BE2C (cell line): ENCODE measurements at regions not wholly inside any gene's neighbourhood (a gene's known extent, or its start where the extent isn't known, plus 50 kb on each side); places are given as distances from the start of the nearest gene placed in this dataset.

Source experiments
- DNase-seq: peaks from one replicate; pipeline ENCODE4 v3.0.0-alpha.2; 2020
- H3K27me3 ChIP-seq: fragments of 250-450 bp; sonication (Bioruptor Pico); 2 replicates; pipeline ENCODE4 v1.5.1; 2020; ENCODE audit warnings: mild to moderate bottlenecking
- H3K36me3 ChIP-seq: fragments of 250-450 bp; sonication (Bioruptor Pico); 2 replicates; pipeline ENCODE4 v1.5.1; 2020; ENCODE audit warnings: mild to moderate bottlenecking
- H3K4me1 ChIP-seq: fragments of 250-450 bp; sonication (Bioruptor Pico); 2 replicates; pipeline ENCODE4 v1.5.1; 2020
- H3K4me3 ChIP-seq: 2 replicates; pipeline ENCODE4 v1.5.1; 2011; ENCODE audit warnings: low read depth, low read length
- H3K9me3 ChIP-seq: fragments of 250-450 bp; sonication (Bioruptor Pico); 2 replicates; pipeline ENCODE4 v1.5.1; 2020
- CTCF ChIP-seq: IDR thresholded peaks from 2 replicates; pipeline ENCODE4 v1.5.1; 2012; ENCODE audit warnings: mild to moderate bottlenecking, low read depth, low read length

DNA sequence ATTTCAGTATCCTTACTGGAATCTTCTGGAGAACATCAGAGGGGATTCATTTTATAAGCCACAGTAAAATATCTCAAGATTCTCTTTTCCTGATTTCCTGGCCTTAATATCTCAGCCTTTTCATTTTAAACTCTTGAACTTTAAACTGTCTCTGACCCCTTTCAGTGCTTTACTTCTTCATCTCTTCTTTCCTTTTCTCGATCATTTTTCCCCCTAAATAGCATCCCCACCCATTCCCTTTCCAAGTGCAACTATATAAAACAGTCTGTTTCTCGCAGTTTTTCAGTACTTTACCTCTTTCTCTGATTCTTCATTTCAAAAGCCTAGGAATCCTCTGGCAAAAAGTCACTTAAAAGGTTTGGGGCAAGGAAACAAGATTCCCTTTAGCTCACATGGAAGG lies 80.5 kb downstream of the PALM2AKAP2 start:
- no peaks in the 10 kb centered on the region for H3K27me3 ChIP-seq
- H3K4me3 ChIP-seq, result no peak overlapping the region
- no peak for DNase-seq
- no peak for TF ChIP-seq CTCF
- H3K9me3 ChIP-seq, result no peaks in the 10 kb centered on the region
- H3K36me3 ChIP-seq, result no peaks in the 10 kb centered on the region
- no peaks in the 10 kb centered on the region for H3K4me1 ChIP-seq

DNA sequence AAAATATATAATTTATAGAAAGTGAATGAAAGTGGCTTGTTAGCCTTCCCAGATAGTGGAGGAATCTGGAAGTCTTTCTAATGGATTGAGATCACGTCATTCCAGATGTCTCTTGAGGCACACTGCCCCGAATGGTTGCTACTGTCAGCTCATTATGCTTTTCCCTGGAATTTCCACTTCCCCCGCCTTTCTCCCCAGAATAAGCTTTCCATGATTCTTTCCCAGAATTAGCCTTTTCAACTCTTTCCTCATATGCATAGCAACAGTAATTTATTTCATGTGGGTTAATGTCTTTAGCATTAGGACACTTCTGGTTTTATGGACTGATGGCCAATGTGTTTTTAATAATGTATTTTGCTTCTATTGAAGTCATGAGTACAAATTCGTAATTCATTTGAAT lies 81.5 kb downstream of the PALM2AKAP2 start:
- Histone ChIP-seq H3K36me3 (no peaks in the 10 kb centered on the region), H3K4me1 (no peaks in the 10 kb centered on the region), H3K27me3 (no peaks in the 10 kb centered on the region), H3K9me3 (no peaks in the 10 kb centered on the region), H3K4me3 (no peak overlapping the region)
- no peak for TF ChIP-seq CTCF
- no peak for DNase-seq

GRCh38 chr9:109861918-109862317 lies 81.9 kb downstream of the PALM2AKAP2 start:
- Histone ChIP-seq H3K4me3 (no peak overlapping the region), H3K9me3 (no peaks in the 10 kb centered on the region), H3K27me3 (no peaks in the 10 kb centered on the region), H3K4me1 (no peaks in the 10 kb centered on the region), H3K36me3 (no peaks in the 10 kb centered on the region)
- DNase-seq, result no peak
- no peak for TF ChIP-seq CTCF

- TF ChIP-seq CTCF, result no peak
- no peak for DNase-seq
- Histone ChIP-seq H3K4me1 (no peaks in the 10 kb centered on the region), H3K27me3 (no peaks in the 10 kb centered on the region), H3K36me3 (no peaks in the 10 kb centered on the region), H3K9me3 (no peaks in the 10 kb centered on the region), H3K4me3 (no peak overlapping the region)
Observed at GRCh38 chr9:109862452-109862851, 82.5 kb downstream of the PALM2AKAP2 start.

GRCh38 chr9:109863961-109864360 lies 84.0 kb downstream of the PALM2AKAP2 start:
- H3K36me3 ChIP-seq, result no peaks in the 10 kb centered on the region
- H3K9me3 ChIP-seq, result no peaks in the 10 kb centered on the region
- no peaks in the 10 kb centered on the region for H3K27me3 ChIP-seq
- no peak overlapping the region for H3K4me3 ChIP-seq
- no peak for DNase-seq
- no peaks in the 10 kb centered on the region for H3K4me1 ChIP-seq
- no peak for TF ChIP-seq CTCF

DNA sequence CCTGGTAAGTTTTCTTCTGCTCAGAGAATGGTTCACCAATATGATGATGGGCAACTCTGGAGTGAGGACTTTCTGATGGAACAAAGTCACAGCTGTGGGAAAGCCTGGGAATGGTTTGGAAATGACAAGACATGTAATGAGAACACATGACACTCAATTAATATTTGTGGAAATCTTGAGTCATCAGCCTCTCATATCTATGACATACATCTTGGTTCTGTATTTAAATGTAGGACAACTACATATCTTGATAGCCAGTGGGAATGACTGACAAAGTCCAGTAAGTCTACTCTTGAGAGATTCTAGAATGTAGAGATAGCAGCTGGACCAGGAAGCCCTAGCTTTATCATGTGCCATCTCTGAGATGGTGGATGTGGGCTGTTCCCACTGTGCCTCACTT lies 85.5 kb downstream of the PALM2AKAP2 start:
- no peak for TF ChIP-seq CTCF
- Histone ChIP-seq H3K27me3 (no peaks in the 10 kb centered on the region), H3K9me3 (no peaks in the 10 kb centered on the region), H3K4me1 (no peaks in the 10 kb centered on the region), H3K36me3 (no peaks in the 10 kb centered on the region), H3K4me3 (no peak overlapping the region)
- no peak for DNase-seq
